HG02884 (cell line): ENCODE measurements at regions not wholly inside any gene's neighbourhood (a gene's known extent, or its start where the extent isn't known, plus 50 kb on each side); places are given as distances from the start of the nearest gene placed in this dataset.

Source experiments
- ATAC-seq: cut with Tn5 transposase; IDR thresholded peaks from one replicate; pipeline ENCODE4 v1.9.1; 2021; ENCODE audit warnings: mild to moderate bottlenecking, moderate library complexity; ENCODE audit not compliant: unreplicated experiment

DNA sequence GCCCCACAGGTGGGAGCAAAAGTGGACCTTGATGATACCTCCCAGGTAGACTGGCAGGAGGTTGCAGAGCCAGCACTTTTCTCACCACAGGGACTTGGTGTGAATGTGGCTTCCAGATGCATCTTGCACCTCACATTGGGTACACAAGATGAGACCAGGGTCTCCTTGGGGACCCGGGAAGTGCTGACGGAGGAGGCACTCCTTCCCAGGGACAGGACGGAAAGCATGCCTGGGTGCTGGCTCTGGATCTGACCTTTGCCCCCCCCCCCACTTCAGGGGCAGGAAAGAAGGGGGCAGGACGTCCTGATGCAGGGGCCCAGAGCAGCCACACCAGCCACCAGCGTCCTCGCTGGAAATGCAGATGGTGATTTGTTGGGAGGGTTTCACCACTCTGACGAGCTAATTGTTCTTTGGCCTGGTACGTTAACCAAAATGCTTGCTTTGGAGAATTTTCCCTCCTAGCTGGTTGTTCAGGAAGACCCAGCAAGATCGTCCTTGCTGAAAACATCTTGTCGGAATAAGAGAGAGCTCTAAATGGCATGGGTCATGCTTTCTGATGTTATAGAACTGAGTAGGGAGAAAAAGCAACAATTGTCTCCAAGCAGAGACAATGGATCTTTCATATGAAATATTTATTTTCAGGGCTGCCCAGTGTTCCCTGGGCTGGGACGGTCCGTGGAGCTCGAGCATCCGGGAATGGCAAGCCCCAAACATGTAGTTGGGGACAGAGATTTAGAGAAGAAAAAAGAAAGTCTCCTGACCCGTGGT is 74.4 kb upstream of the PPARA start:
- no peak for ATAC-seq

GRCh38 chr22:46076651-46077339 is 73.5 kb upstream of the PPARA start:
- ATAC-seq: no peak

- no peak for ATAC-seq
Observed at GRCh38 chr22:46077669-46078099, 72.6 kb upstream of the PPARA start.

- no peak for ATAC-seq
Observed at GRCh38 chr22:46078241-46079092, 71.9 kb upstream of the PPARA start.

DNA sequence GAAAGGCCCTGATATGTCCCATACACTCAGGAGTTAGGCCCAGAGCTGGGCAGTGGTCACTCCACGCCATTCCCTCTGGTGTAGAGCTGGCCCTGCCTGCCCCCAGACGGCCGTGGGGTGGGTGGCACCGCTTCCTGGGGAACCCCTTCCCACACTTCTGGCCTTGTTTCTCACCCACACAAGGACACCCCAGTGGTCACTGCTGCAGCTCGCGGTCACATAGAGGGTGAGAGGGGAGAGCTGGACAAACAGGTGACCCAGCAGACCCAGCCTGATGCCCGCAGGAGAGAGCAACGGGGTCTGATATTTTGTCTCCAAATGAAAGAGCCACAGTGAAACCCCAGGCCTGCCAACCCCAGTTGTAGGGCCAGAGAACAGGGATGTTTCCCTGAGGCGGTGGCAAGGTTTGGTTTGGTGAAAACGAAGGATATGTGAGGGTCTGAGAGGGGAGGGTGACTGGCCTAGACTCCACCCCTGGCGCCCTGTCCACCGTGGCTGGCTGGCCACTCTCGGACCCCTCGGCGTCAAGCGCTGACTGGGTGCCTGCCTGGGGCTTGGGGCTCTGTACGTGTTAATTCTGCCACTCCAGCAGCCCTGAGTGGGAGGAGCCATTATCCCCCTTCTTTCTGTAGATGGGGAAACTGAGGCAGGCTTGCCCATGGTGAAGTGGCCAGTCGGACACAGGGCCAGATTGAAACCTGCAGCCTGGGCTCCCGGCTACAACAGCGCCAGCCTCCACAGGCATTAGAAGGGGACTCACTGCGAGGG is 71.0 kb upstream of the PPARA start:
- ATAC-seq: no peak

- ATAC-seq: no peak
Observed at GRCh38 chr22:46079861-46080821, 70.2 kb upstream of the PPARA start.

DNA sequence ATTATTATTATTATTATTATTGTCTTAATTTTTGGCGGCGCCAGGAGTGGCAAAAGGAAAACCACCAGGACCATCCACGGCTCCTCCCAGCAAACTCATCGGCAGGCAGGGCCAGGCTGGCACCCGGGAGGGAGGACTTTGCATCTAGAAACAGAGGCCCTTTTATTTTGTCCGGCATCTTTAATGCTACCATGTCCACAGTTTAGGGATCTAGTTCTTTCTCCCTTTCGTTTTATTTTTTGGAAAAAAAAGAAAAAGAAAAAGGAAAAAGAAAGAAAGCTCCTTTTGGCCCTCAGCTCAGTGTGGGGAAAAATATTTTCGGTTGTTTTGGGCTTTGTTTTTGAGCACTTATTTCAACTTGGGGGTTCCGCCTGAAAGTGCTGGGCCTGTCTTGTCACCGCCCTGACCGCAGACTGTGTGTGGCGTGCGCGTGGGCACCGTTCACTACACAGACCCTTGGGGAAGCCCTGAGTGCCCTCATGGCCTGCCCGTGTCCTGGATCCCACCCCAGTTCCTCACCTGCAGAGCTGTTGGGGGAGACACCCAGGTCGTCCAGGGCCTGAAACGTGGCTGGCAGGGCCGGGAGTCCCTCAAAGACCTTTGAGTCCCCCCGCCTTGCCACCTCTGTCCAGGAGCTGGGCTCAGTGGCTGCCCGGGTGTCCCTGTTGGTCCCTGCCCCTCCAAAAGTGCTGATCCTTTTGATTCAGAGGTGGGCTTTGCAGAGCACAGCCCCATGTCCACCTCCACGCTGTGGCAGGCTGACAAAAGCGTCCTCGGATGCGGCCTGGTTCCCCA is 69.1 kb upstream of the PPARA start:
- ATAC-seq: no peak

- ATAC-seq: no peak
Observed at GRCh38 chr22:46081831-46082210, 68.5 kb upstream of the PPARA start.

DNA sequence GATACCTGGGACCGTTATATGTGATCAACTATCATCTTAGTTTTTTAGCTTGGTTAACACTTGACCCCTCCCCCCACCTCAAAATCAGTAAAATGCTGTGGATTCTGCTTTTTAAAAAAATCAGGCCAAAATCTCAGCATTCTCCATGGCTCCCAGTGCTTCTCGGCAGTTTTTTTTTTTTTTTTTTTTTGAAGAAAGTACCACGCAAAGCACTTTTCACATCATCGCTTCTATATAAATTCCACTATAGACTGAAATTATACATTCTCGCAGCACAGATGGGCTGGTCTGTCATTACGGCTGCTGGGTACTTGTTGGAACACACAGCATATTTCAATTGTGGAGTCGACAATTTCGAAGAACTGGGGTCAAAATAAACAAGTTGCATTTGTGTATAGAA is 67.7 kb upstream of the PPARA start:
- ATAC-seq: no peak

DNA sequence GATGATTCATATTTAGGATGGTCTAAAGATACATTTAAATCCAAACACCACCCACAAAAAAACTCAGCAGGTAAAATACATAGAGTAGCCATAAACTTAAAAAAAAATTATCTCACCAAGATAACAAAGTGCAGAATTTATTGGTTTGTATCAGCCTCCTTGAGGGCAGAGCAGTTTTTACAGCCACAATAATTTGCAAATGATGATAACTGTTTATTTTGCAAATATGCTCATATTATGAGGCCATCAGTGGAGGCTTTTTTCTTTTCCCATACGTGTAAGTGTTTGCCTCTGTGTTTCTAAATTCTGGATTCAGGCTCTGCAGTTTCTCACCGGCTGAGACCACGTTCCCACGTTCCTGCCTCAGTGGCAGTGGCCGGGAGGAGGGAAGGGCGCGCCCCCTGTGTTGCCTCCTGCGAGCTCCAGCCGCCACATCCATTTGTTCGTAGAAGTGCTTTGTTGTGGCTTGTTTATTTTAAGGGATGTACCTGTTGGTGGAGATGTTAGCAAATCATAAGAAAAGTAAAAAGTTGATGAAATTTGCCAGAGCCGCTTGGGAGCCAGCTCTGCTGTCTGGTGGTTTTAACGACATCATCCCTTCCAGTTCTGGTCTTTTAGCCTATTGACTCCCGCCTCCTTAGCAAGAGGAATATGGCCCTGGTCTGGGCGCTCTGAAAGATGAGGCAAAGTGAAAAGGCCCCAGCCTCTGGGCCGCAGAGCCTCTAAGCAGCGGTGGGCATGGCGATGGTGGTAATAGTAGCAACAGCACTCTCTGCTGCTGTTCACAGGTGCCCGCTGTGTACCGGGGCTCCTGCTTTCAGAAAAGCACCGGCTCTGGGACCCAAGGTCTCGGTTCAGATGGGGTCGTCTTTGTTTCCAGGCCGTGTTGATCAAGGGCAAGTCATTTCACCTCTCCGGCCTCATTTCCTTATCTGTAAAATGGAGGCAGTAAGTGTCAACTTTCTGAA is 66.7 kb upstream of the PPARA start:
- no peak for ATAC-seq

DNA sequence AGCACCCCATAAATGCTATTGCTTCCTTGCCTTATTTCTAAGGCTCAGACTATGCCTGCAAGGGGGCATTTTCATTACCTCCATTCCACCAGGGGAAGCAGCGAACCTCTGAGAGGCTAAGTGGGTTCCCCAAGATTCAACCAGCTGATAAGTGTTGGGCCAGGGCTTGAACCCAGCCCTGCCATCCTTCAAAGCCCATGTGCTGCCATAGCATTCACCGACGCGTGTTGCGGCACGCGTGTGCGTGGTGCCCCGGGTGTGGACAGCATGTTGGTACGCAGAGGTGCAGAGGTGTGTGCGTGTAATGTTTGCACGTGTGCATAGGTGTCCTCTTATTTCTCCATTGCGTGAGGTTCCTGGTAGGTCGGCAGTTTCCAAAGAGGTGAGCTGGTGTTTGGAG is 66.0 kb upstream of the PPARA start:
- ATAC-seq: no peak

GRCh38 chr22:46084943-46085827 is 65.1 kb upstream of the PPARA start:
- no peak for ATAC-seq

DNA sequence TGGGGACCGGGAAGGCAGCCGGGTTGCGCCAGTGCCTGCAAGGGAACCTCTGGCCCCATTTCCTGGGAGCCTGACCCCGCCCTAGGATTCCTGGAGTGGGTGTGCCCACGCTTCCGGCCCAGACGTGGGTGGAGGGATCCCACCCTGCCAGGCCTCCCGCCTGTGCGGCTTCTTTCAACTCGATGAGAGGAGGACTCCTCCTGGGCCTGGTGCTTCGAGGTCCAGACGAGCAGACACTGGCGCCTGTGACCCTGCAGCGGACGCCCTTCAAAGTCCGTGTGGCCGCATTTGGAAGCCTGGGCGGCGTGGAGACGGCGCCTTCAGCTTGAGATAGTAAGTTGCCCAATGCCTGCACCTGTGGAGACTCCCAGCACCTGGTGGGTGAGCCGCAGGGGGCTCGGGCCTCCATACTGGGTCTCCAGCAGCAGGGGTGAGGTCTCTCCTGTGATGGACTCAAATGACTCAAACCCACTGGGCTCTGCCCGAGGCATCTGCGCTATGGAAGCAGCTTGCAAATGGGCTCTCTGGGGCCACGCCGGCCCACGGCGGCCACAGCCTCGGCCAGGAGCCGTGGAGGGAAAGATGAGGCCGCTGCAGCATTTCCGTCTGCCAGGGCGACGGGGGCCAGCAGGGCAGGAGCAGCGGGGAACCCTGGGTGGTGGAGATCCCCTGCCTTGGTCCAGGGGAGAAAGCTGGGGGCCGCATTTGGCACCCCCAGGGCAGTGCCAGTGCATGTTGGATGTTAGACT is 64.3 kb upstream of the PPARA start:
- no peak for ATAC-seq

DNA sequence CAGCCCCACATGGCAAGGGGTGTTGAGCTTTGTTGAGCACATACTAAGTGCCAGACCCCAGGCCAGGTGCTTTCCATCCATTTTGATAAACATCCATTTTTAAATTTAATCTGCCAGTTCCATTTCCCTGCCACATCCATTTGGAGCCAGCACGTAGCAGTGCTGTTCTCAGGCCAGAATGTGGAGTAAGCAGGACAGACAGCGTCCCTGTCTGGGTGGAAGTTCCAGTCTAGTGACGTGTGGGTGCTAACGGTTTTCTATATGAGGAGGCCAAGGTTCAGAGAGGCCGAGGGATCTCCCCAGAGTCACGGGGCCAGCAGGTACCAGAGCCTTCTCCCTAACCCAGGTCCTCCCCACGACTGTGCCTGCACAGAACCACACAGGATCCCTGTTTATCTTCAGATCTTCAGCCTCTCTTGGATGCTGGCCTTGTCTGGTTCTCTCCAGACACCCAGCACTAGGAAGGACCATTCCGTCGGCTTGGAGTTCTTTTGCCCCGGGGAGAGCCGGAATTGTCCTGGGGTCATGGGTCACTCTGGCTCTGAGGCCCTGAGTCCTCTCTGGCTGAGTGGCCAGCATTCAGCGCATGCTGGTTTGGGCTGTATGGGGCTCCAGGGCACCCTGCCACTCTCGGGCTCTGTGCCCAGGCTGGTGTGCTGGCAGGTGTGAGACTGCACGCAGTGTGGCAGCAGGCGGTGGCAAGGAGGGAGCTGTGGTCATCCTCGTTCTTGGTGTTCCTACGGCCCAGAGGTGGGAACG is 63.6 kb upstream of the PPARA start:
- no peak for ATAC-seq

DNA sequence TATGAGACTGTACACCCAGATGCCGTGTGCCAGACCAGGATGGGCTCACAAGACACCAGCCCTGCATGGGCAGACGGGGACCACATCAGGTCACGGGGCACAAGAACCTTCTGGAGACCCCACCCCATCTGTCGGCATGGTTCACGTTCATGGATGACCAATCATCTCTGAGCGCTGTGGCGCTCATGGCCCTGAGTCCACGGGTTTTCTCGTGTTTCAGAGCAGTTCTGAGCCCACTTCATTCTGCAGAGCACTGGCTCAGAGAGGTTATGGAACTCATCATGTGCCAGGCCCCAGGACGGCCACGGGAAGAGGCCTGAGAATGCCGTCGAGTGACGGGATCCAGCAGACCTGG is 63.0 kb upstream of the PPARA start:
- no peak for ATAC-seq
